NB4 (cell line): ENCODE measurements at regions not wholly inside any gene's neighbourhood (a gene's known extent, or its start where the extent isn't known, plus 50 kb on each side); places are given as distances from the start of the nearest gene placed in this dataset.
A peak's percentile ranks its signal among the peaks of the same experiment; 100 is the strongest.

ENCODE experiments used
- DNase-seq: peaks from one replicate; pipeline ENCODE4 v3.0.0; 2010; ENCODE audit warnings: low read depth
- H3K4me3 ChIP-seq: one replicate; pipeline ENCODE4 v1.5.1; 2011; ENCODE audit warnings: mild to moderate bottlenecking, low read depth, low read length, moderate library complexity
- MAX ChIP-seq: IDR thresholded peaks from 2 replicates; pipeline ENCODE4 v1.6.1; 2011; ENCODE audit warnings: low read depth, low read length
- MYC ChIP-seq: IDR thresholded peaks from 2 replicates; pipeline ENCODE4 v1.6.1; 2011; ENCODE audit warnings: low read depth, low read length
- POLR2A ChIP-seq: IDR thresholded peaks from 2 replicates; pipeline ENCODE4 v1.6.1; 2011; ENCODE audit warnings: mild to moderate bottlenecking; ENCODE audit not compliant: insufficient read length; ENCODE audit errors: extremely low read depth
- TF ChIP-seq, protein P1 (sequence below): IDR thresholded peaks from one replicate; pipeline ENCODE4 v1.5.1; 2012; ENCODE audit warnings: low read depth, low read length

GRCh38 chr2:105972927-105973326 lies 221.2 kb downstream of the UXS1 start:
- no peak for DNase-seq
- TF ChIP-seq MYC (no peak), MAX (no peak), POLR2A (no peak)
- TF ChIP-seq, protein P1, sequence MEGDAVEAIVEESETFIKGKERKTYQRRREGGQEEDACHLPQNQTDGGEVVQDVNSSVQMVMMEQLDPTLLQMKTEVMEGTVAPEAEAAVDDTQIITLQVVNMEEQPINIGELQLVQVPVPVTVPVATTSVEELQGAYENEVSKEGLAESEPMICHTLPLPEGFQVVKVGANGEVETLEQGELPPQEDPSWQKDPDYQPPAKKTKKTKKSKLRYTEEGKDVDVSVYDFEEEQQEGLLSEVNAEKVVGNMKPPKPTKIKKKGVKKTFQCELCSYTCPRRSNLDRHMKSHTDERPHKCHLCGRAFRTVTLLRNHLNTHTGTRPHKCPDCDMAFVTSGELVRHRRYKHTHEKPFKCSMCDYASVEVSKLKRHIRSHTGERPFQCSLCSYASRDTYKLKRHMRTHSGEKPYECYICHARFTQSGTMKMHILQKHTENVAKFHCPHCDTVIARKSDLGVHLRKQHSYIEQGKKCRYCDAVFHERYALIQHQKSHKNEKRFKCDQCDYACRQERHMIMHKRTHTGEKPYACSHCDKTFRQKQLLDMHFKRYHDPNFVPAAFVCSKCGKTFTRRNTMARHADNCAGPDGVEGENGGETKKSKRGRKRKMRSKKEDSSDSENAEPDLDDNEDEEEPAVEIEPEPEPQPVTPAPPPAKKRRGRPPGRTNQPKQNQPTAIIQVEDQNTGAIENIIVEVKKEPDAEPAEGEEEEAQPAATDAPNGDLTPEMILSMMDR = no peak
- no peak overlapping the region for H3K4me3 ChIP-seq

- no peak overlapping the region for H3K4me3 ChIP-seq
- TF ChIP-seq, protein P1 = no peak
- DNase-seq = no peak
These were observed 221.9 kb downstream of the UXS1 start for GRCh38 chr2:105972246-105972645.

GRCh38 chr2:105969552-105969951 lies 224.5 kb downstream of the UXS1 start:
- H3K4me3 ChIP-seq = no peak overlapping the region
- peak; percentile 58 for DNase-seq
- TF ChIP-seq, protein P1 = peak; percentile 56
- TF ChIP-seq MYC (no peak), POLR2A (no peak), MAX (no peak)

DNA sequence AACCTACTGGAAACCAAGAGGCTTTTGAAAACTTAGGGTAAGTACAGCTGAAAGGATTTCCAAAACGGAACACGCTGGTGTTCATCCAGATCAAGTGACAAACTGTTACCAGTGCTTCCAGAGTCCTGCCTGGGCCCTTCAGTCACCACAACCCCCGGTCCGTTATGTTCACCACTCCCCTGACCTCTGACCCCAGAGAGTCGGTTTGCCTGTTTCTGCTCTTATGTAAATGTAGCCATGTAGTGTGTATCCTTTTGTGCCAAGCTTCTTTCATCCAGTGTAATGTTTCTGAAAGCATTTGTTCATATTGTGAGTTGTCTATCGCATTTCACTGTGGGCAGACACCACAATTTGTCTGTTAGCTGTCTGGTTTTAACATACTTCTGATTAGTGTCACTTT lies 217.5 kb downstream of the NCK2 start:
- no peak for TF ChIP-seq POLR2A
- TF ChIP-seq, protein P1 = no peak
- TF ChIP-seq MAX = no peak
- no peak for TF ChIP-seq MYC
- DNase-seq = no peak
- H3K4me3 ChIP-seq = no peak overlapping the region

- TF ChIP-seq, protein P1 = no peak
- TF ChIP-seq MAX (no peak), MYC (no peak), POLR2A (no peak)
- DNase-seq = no peak
- no peak overlapping the region for H3K4me3 ChIP-seq
These were observed 217.0 kb downstream of the NCK2 start for GRCh38 chr2:105961599-105962146.

DNA sequence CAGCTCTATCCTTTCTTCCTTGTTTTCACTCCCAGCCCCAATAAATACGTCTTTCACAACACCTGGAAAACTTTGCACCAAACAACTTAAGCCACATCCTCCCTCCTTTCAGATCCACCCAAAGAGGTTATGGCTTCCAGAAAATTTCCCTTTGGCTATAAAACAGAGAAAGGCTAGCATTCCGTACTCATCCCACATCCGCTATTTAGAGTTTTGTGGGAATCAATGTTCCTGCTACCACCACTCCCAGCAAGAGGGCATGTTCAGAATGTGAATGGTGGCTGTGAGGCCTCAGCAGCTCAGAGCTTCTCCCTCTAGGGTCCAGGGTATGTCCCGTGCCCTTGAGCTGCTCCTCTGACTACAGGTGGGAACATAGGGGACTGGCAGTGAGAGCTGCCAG lies 214.6 kb downstream of the NCK2 start:
- no peak for TF ChIP-seq MAX
- no peak overlapping the region for H3K4me3 ChIP-seq
- no peak for DNase-seq
